GM12878 (cell line): ENCODE measurements at regions not wholly inside any gene's neighbourhood (a gene's known extent, or its start where the extent isn't known, plus 50 kb on each side); places are given as distances from the start of the nearest gene placed in this dataset.

Source experiments
- ATAC-seq: fragments of 200-7000 bp; cut with Tn5 transposase; 3 replicates; pipeline ENCODE4 v1.9.1; 2020; ENCODE audit warnings: mild to moderate bottlenecking, moderate library complexity
- BruUV-seq: library from RNA; stranded (reverse); fragments of 400-500 nt; replicated peaks from 2 replicates; lab custom pipeline; 2021; lab: Mats Ljungman, UMichigan
- CTCF ChIA-PET: fragments of 300-600 bp; sonication (Branson Sonifier 250); formaldehyde crosslinking; extraction: SDS; loops from one replicate; lab custom pipeline; 2021; ENCODE audit warnings: inconsistent platforms; lab: Yijun Ruan, JAX
- POLR2A ChIA-PET: fragments of 350-600 bp; formaldehyde crosslinking; extraction: SDS; loops from one replicate; lab custom pipeline; 2021; ENCODE audit warnings: inconsistent platforms; lab: Charles Lee
- RAD21 ChIA-PET: fragments of 300-600 bp; sonication (Branson Sonifier 250); formaldehyde crosslinking; loops from one replicate; lab custom pipeline; 2023; ENCODE audit warnings: antibody characterized with exemption; ENCODE audit not compliant: unreplicated experiment; lab: Charles Lee
- SMC1A ChIA-PET: fragments of 300-600 bp; sonication (Branson Sonifier 250); formaldehyde crosslinking; loops from one replicate; lab custom pipeline; 2023; ENCODE audit not compliant: unreplicated experiment, uncharacterized antibody; lab: Charles Lee
- DNase-seq: peaks from one replicate; pipeline ENCODE4 v3.0.0-alpha.2; 2011; ENCODE audit warnings: low read depth, low spot score
- FAIRE-seq: peaks from 3 replicates; lab custom pipeline; 2011; peaks lifted over from hg19 to GRCh38; lab: Jason Lieb, UNC
- H2AFZ ChIP-seq: 2 replicates; pipeline ENCODE4 v1.6.0; 2011; ENCODE audit warnings: low read depth, low read length, control low read depth; ENCODE audit not compliant: control insufficient read depth
- H3K27ac ChIP-seq: 2 replicates; pipeline ENCODE4 v1.5.1; 2011; ENCODE audit warnings: control low read depth; ENCODE audit not compliant: control insufficient read depth, insufficient read depth
- H3K27me3 ChIP-seq, 2 experiments: replicated peaks in 1 of 2; 2 replicates each; pipeline versions ENCODE4 v1.6.0 to v1.6.1; 2011; ENCODE audit warnings: low read length in 1 of 2; ENCODE audit not compliant: control insufficient read depth in 2 of 2, insufficient read depth in 2 of 2
- H3K36me3 ChIP-seq, 2 experiments: 2 replicates each; pipeline ENCODE4 v1.5.1; 2011; ENCODE audit warnings: low read length in 1 of 2; ENCODE audit not compliant: control insufficient read depth in 2 of 2, insufficient read depth in 2 of 2
- H3K4me1 ChIP-seq: 2 replicates; pipeline ENCODE4 v1.6.1; 2011; ENCODE audit warnings: mild to moderate bottlenecking, low read length, moderate library complexity, mixed read lengths; ENCODE audit not compliant: control insufficient read depth, insufficient read depth
- H3K4me2 ChIP-seq: 2 replicates; pipeline ENCODE4 v1.6.0; 2011; ENCODE audit warnings: control low read depth; ENCODE audit not compliant: control insufficient read depth, insufficient read depth
- H3K4me3 ChIP-seq: fragments of 200-600 bp; sonication (generic); 2 replicates; pipeline ENCODE4 v1.5.1; 2016
- H3K79me2 ChIP-seq: 2 replicates; pipeline ENCODE4 v1.6.0; 2011; ENCODE audit warnings: low read length; ENCODE audit not compliant: control insufficient read depth, insufficient read depth
- H3K9ac ChIP-seq: 2 replicates; pipeline ENCODE4 v1.8.0; 2011; ENCODE audit warnings: low read length, control low read depth, mixed read lengths; ENCODE audit not compliant: control insufficient read depth, insufficient read depth
- H3K9me3 ChIP-seq: replicated peaks from 3 replicates; pipeline ENCODE4 v1.5.1; 2011; ENCODE audit warnings: mild to moderate bottlenecking, low read length; ENCODE audit not compliant: control insufficient read depth, insufficient read depth
- H4K20me1 ChIP-seq: 2 replicates; pipeline ENCODE4 v1.6.0; 2011; ENCODE audit not compliant: control insufficient read depth, insufficient read depth
- BCL11A ChIP-seq: IDR thresholded peaks from 2 replicates; pipeline ENCODE4 v1.6.1; 2011; ENCODE audit warnings: low read depth, low read length
- CBX5 ChIP-seq: sonication (generic); IDR thresholded peaks from 2 replicates; pipeline ENCODE4 v1.6.1; 2016; ENCODE audit warnings: low read depth, moderate library complexity, mild to moderate bottlenecking, inconsistent platforms
- CREB1 ChIP-seq: IDR thresholded peaks from 2 replicates; pipeline ENCODE4 v1.6.1; 2012; ENCODE audit warnings: low read depth, mild to moderate bottlenecking, inconsistent platforms
- EGR1 ChIP-seq, 2 experiments: IDR thresholded peaks; 1 replicate in 1 of 2; 2 replicates in 1 of 2; pipeline ENCODE4 v1.6.1; 2011 to 2012; ENCODE audit warnings: low read depth in 2 of 2, low read length in 2 of 2, borderline replicate concordance in 1 of 2, mild to moderate bottlenecking in 1 of 2, moderate library complexity in 1 of 2
- EP300 ChIP-seq, 2 experiments: fragments of 150-350 bp in 1 of 2; IDR thresholded peaks; 2 replicates each; pipeline ENCODE4 v1.6.1; 2011 to 2012; ENCODE audit warnings: low read depth in 2 of 2, low read length in 2 of 2, borderline replicate concordance in 1 of 2, improper control_type of control experiment in 1 of 2, inconsistent platforms in 1 of 2; ENCODE audit not compliant: control insufficient read depth in 1 of 2
- FOXK2 ChIP-seq: fragments of 450-650 bp; IDR thresholded peaks from 2 replicates; pipeline ENCODE4 v1.6.1; 2017; ENCODE audit warnings: mild to moderate bottlenecking, moderate library complexity
- NR2C2 ChIP-seq: IDR thresholded peaks from 2 replicates; pipeline ENCODE4 v1.6.1; 2011; ENCODE audit warnings: borderline replicate concordance, low read depth; ENCODE audit not compliant: control insufficient read depth, insufficient read length
- PAX5 ChIP-seq: IDR thresholded peaks from 2 replicates; pipeline ENCODE4 v1.6.1; 2011; ENCODE audit warnings: low read depth, low read length, borderline replicate concordance
- RCOR1 ChIP-seq: conservative IDR thresholded peaks from 2 replicates; pipeline ENCODE4 v1.6.1; 2012; ENCODE audit warnings: low read depth, low read length, improper control_type of control experiment
- SREBF1 ChIP-seq: IDR thresholded peaks from 2 replicates; pipeline ENCODE4 v1.6.1; 2012; ENCODE audit warnings: mild to moderate bottlenecking, low read length
- ZNF622 ChIP-seq: fragments of 450-650 bp; IDR thresholded peaks from 2 replicates; pipeline ENCODE4 v1.6.1; 2017; ENCODE audit warnings: mild to moderate bottlenecking, inconsistent platforms
- WGBS: methylation state at CpG from one replicate; pipeline ENCODE4 v1.1.6; 2016; ENCODE audit warnings: low lambda C conversion rate; ENCODE audit not compliant: insufficient replicate concordance, insufficient coverage; ENCODE audit errors: missing lambda C conversion rate; 5-methylcytosine and 5-hydroxymethylcytosine counted together
- in situ Hi-C: fragments of 300-500 bp; cut with MboI; formaldehyde crosslinking; loops from 9 replicates; pipeline ENCODE4 v1.14.3; 2018; ENCODE audit warnings: mixed read lengths
- intact Hi-C: fragments of 100-400 bp; cut with micrococcal nuclease; formaldehyde crosslinking; loops from one replicate; pipeline ENCODE4 v1.14.2; 2022; ENCODE audit not compliant: unreplicated experiment
- TF ChIP-seq, protein P1 (sequence below): IDR thresholded peaks from 2 replicates; pipeline ENCODE4 v1.6.1; 2012; ENCODE audit warnings: low read depth, low read length, improper control_type of control experiment
- TF ChIP-seq, protein P2 (sequence below): IDR thresholded peaks from 2 replicates; pipeline ENCODE4 v1.6.1; 2012; ENCODE audit warnings: low read depth, low read length, improper control_type of control experiment
- TF ChIP-seq, protein P3 (sequence below): fragments of 450-650 bp; IDR thresholded peaks from 2 replicates; pipeline ENCODE4 v1.6.1; 2018; ENCODE audit warnings: borderline replicate concordance, mild to moderate bottlenecking; ENCODE audit not compliant: partially characterized antibody
- TF ChIP-seq, protein P4 (sequence below): IDR thresholded peaks from 2 replicates; pipeline ENCODE4 v1.6.1; 2011; ENCODE audit warnings: low read depth, mild to moderate bottlenecking, low read length, moderate library complexity, borderline replicate concordance; ENCODE audit errors: extremely low read depth

DNA sequence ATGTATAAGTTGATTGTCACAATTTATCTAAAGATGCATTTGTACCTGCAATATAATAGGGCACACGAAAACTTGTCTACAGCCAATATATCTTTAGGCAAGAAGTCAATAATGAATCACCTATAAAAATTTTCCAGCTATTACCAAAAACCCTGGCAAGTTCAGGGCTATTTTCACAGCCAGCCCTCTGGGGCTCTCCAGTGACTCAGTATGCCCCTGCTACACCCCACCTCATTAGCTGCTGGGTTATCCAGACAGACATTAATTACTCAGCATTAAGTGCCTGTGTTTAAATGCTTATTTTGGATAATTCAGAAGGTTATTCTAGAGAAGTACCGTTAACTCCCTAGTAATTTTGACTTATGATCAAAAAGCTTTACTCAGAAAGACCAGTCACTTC lies 220.2 kb downstream of the TBX15 start (continued):
- TF ChIP-seq, protein P1, sequence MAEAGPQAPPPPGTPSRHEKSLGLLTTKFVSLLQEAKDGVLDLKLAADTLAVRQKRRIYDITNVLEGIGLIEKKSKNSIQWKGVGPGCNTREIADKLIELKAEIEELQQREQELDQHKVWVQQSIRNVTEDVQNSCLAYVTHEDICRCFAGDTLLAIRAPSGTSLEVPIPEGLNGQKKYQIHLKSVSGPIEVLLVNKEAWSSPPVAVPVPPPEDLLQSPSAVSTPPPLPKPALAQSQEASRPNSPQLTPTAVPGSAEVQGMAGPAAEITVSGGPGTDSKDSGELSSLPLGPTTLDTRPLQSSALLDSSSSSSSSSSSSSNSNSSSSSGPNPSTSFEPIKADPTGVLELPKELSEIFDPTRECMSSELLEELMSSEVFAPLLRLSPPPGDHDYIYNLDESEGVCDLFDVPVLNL, result no peak
- TF ChIP-seq, all 136 proteins: peak for 0

DNA sequence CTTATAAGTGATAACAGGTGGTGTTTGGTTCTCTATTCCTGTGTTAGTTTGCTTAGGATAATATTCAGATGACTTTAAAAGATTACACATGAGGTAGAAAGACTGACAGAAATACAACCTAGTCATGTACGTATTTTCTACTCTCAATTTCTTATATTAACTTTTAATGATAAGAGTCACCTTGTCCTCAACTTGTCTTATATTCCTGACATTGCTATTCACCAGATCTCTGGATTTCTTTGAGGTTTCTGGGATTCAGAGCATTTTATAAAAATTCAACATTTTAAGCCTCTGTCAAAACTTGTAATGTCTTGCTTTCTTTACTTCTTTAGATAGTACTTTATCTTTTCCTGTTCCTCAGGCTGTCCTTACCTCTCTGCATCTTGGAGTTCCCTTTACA lies 234.2 kb downstream of the TBX15 start:
- POLR2A ChIA-PET, result no interaction called here

More for the DNA sequence above, 234.2 kb downstream of the TBX15 start:
- FAIRE-seq, result no peak
- intact Hi-C loops, result no loop called here
- no peak overlapping the region for H3K9ac ChIP-seq
- in situ Hi-C loops, result no loop called here
- WGBS, result 0% methylated on average over 1 of the region's 1 CpG
- no peaks in the 10 kb centered on the region for H3K36me3 ChIP-seq
- H2AFZ ChIP-seq, result no peak overlapping the region
- SMC1A ChIA-PET, result no interaction called here
- H3K27ac ChIP-seq, result no peak overlapping the region
- no peak overlapping the region for H3K4me3 ChIP-seq
- no peaks in the 10 kb centered on the region for H4K20me1 ChIP-seq
- H3K27me3 ChIP-seq, result no peaks in the 10 kb centered on the region
- H3K79me2 ChIP-seq, result no peaks in the 10 kb centered on the region
- RAD21 ChIA-PET, result no interaction called here
- BruUV-seq, result no TSS peak
- H3K9me3 ChIP-seq, result no peaks in the 10 kb centered on the region
- no peak for TF ChIP-seq SREBF1
- no peak for TF ChIP-seq FOXK2
- TF ChIP-seq EGR1 (IDR thresholded peaks at IDR 0.05; ENCODE audit: borderline replicate concordance in 1 of 2, low read depth in 2 of 2, low read length in 2 of 2), result no peak
- no peak for TF ChIP-seq ZNF622
- TF ChIP-seq EP300 (IDR thresholded peaks at IDR 0.05; ENCODE audit: borderline replicate concordance in 1 of 2, control insufficient read depth in 1 of 2, low read depth in 2 of 2, low read length in 2 of 2), result no peak
- no peak for TF ChIP-seq RCOR1
- TF ChIP-seq CREB1, result no peak
- no peak for TF ChIP-seq PAX5
- TF ChIP-seq, protein P2, sequence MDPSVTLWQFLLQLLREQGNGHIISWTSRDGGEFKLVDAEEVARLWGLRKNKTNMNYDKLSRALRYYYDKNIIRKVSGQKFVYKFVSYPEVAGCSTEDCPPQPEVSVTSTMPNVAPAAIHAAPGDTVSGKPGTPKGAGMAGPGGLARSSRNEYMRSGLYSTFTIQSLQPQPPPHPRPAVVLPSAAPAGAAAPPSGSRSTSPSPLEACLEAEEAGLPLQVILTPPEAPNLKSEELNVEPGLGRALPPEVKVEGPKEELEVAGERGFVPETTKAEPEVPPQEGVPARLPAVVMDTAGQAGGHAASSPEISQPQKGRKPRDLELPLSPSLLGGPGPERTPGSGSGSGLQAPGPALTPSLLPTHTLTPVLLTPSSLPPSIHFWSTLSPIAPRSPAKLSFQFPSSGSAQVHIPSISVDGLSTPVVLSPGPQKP, result no peak
- TF ChIP-seq, protein P3, sequence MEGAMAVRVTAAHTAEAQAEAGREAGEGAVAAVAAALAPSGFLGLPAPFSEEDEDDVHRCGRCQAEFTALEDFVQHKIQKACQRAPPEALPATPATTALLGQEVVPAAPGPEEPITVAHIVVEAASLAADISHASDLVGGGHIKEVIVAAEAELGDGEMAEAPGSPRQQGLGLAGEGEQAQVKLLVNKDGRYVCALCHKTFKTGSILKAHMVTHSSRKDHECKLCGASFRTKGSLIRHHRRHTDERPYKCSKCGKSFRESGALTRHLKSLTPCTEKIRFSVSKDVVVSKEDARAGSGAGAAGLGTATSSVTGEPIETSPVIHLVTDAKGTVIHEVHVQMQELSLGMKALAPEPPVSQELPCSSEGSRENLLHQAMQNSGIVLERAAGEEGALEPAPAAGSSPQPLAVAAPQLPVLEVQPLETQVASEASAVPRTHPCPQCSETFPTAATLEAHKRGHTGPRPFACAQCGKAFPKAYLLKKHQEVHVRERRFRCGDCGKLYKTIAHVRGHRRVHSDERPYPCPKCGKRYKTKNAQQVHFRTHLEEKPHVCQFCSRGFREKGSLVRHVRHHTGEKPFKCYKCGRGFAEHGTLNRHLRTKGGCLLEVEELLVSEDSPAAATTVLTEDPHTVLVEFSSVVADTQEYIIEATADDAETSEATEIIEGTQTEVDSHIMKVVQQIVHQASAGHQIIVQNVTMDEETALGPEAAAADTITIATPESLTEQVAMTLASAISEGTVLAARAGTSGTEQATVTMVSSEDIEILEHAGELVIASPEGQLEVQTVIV, result no peak
- no peak for TF ChIP-seq NR2C2
- TF ChIP-seq, protein P4, sequence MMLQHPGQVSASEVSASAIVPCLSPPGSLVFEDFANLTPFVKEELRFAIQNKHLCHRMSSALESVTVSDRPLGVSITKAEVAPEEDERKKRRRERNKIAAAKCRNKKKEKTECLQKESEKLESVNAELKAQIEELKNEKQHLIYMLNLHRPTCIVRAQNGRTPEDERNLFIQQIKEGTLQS, result no peak
- TF ChIP-seq CBX5, result no peak
- no peak for TF ChIP-seq BCL11A
- H3K4me1 ChIP-seq, result no peaks in the 10 kb centered on the region
- ATAC-seq, result no peak
- CTCF ChIA-PET, result no interaction called here
- H3K4me2 ChIP-seq, result no peak overlapping the region
- no peak for DNase-seq
